HepG2 (cell line): ENCODE measurements at regions not wholly inside any gene's neighbourhood (a gene's known extent, or its start where the extent isn't known, plus 50 kb on each side); places are given as distances from the start of the nearest gene placed in this dataset.

Experiments
- ATAC-seq: fragments of 200-7000 bp; cut with Tn5 transposase; 3 replicates; pipeline ENCODE4 v1.9.1; 2020; ENCODE audit warnings: mild to moderate bottlenecking, moderate library complexity
- BruUV-seq: library from RNA; stranded (reverse); fragments of 400-500 nt; replicated peaks from 2 replicates; lab custom pipeline; 2021; lab: Mats Ljungman, UMichigan
- CTCF ChIA-PET: fragments of 300-600 bp; formaldehyde crosslinking; extraction: SDS; loops from one replicate; lab custom pipeline; 2021; ENCODE audit warnings: low total read pairs, inconsistent platforms, low intra/inter-chr PET ratio; lab: Yijun Ruan, JAX
- POLR2A ChIA-PET: fragments of 350-600 bp; sonication (Branson Sonifier 250); formaldehyde crosslinking; loops from one replicate; lab custom pipeline; 2020; ENCODE audit warnings: antibody characterized with exemption, inconsistent platforms; lab: Yijun Ruan, JAX
- DNase-seq: peaks from one replicate; pipeline ENCODE4 v3.0.0-alpha.2; 2015; ENCODE audit warnings: low spot score
- FAIRE-seq: peaks from 3 replicates; lab custom pipeline; 2011; peaks lifted over from hg19 to GRCh38; lab: Jason Lieb, UNC
- H2AFZ ChIP-seq: one replicate; pipeline ENCODE4 v1.6.1; 2011; ENCODE audit warnings: low read length, inconsistent platforms
- H3K27ac ChIP-seq: fragments of 300-600 bp; 3 replicates; pipeline ENCODE4 v1.8.0; 2011; ENCODE audit warnings: mixed run types, mild to moderate bottlenecking, mixed read lengths, low read length, inconsistent platforms; ENCODE audit not compliant: insufficient read depth; ENCODE audit errors: extremely low read length
- H3K27me3 ChIP-seq, 2 experiments: fragments of 200-600 bp in 1 of 2; 2 replicates in 1 of 2; 3 replicates in 1 of 2; pipeline versions ENCODE4 v1.6.0 to v1.8.0; 2011; ENCODE audit warnings: low read length in 2 of 2, mild to moderate bottlenecking in 2 of 2, moderate library complexity in 2 of 2, inconsistent platforms in 1 of 2; ENCODE audit not compliant: insufficient read depth in 2 of 2, control insufficient read depth in 1 of 2
- H3K36me3 ChIP-seq, 2 experiments: fragments of 200-600 bp in 1 of 2; replicated peaks in 1 of 2; 2 replicates in 1 of 2; 3 replicates in 1 of 2; pipeline versions ENCODE4 v1.5.1 to v1.8.0; 2011; ENCODE audit warnings: low read length in 2 of 2, inconsistent platforms in 1 of 2; ENCODE audit not compliant: insufficient read depth in 2 of 2, control insufficient read depth in 1 of 2
- H3K4me1 ChIP-seq: 2 replicates; pipeline ENCODE4 v1.5.1; 2012; ENCODE audit warnings: low read length, inconsistent platforms; ENCODE audit not compliant: insufficient read depth
- H3K4me2 ChIP-seq: 2 replicates; pipeline ENCODE4 v1.6.0; 2011; ENCODE audit warnings: low read depth, low read length, inconsistent platforms
- H3K4me3 ChIP-seq, 3 experiments: fragments of 200-600 bp in 1 of 3; sonication (generic), shearing (Covaris generic) in 1 of 3; replicated peaks in 1 of 3; 2 replicates each; pipeline ENCODE4 v1.5.1; 2011 to 2016; ENCODE audit warnings: low read length in 3 of 3, inconsistent platforms in 2 of 3, low read depth in 2 of 3, mild to moderate bottlenecking in 2 of 3, control low read depth in 1 of 3, mixed read lengths in 1 of 3; ENCODE audit not compliant: insufficient read depth in 1 of 3
- H3K79me2 ChIP-seq: one replicate; pipeline ENCODE4 v1.6.1; 2011; ENCODE audit warnings: low read length, inconsistent platforms; ENCODE audit not compliant: insufficient read depth
- H3K9ac ChIP-seq: 2 replicates; pipeline ENCODE4 v1.6.0; 2011; ENCODE audit warnings: mild to moderate bottlenecking, low read depth, low read length, inconsistent platforms; ENCODE audit not compliant: insufficient read depth
- H3K9me3 ChIP-seq: 2 replicates; pipeline ENCODE4 v1.5.1; 2012; ENCODE audit warnings: mild to moderate bottlenecking, low read length
- H4K20me1 ChIP-seq: 2 replicates; pipeline ENCODE4 v1.6.0; 2011; ENCODE audit warnings: inconsistent platforms, mild to moderate bottlenecking, low read length, moderate library complexity; ENCODE audit not compliant: insufficient read depth
- HMGXB4 ChIP-seq, 2 experiments: sonication (generic) in 1 of 2; formaldehyde crosslinking in 1 of 2; IDR thresholded peaks; 2 replicates each; pipeline versions ENCODE4 v1.4.0 to v1.6.1; 2018 to 2020; ENCODE audit warnings: missing genetic modification reagents in 2 of 2, borderline replicate concordance in 1 of 2, low read depth in 1 of 2, mild to moderate bottlenecking in 1 of 2, missing biosample characterization in 1 of 2
- HNF4A ChIP-seq: sonication (generic); formaldehyde crosslinking; IDR thresholded peaks from 2 replicates; pipeline ENCODE4 v1.4.0; 2020; ENCODE audit warnings: missing genetic modification reagents
- NCOA2 ChIP-seq: sonication (generic); formaldehyde crosslinking; IDR thresholded peaks from 2 replicates; pipeline ENCODE4 v1.8.0; 2022; ENCODE audit warnings: inconsistent platforms
- POGZ ChIP-seq: sonication (generic); formaldehyde crosslinking; IDR thresholded peaks from 2 replicates; pipeline ENCODE4 v1.4.0; 2020; ENCODE audit warnings: mild to moderate bottlenecking, missing genetic modification reagents
- POLR2A ChIP-seq, 2 experiments: IDR thresholded peaks; 2 replicates each; pipeline ENCODE4 v1.6.1; 2011; ENCODE audit warnings: low read depth in 2 of 2, low read length in 2 of 2, mild to moderate bottlenecking in 1 of 2, moderate library complexity in 1 of 2; ENCODE audit not compliant: insufficient read depth in 1 of 2
- SAFB2 ChIP-seq: sonication (generic); formaldehyde crosslinking; IDR thresholded peaks from 2 replicates; pipeline ENCODE4 v1.5.1; 2020; ENCODE audit warnings: missing genetic modification reagents, low read depth, mild to moderate bottlenecking, borderline replicate concordance
- SNAI1 ChIP-seq: sonication (generic); formaldehyde crosslinking; IDR thresholded peaks from 2 replicates; pipeline ENCODE4 v1.5.0; 2020; ENCODE audit warnings: mild to moderate bottlenecking, missing genetic modification reagents, borderline replicate concordance
- XBP1 ChIP-seq: sonication (generic); formaldehyde crosslinking; IDR thresholded peaks from 2 replicates; pipeline ENCODE4 v1.5.0; 2020; ENCODE audit warnings: missing genetic modification reagents
- XRCC5 ChIP-seq: fragments of 200-400 bp; formaldehyde crosslinking; optimal IDR thresholded peaks from 2 replicates; pipeline ENCODE3; 2017; ENCODE audit warnings: mild to moderate bottlenecking, low read length
- ZBTB2 ChIP-seq: sonication (generic); formaldehyde crosslinking; IDR thresholded peaks from 2 replicates; pipeline ENCODE4 v1.8.0; 2022; ENCODE audit warnings: low read depth, missing genetic modification reagents
- ZFAT ChIP-seq: sonication (generic); formaldehyde crosslinking; conservative IDR thresholded peaks from 2 replicates; pipeline ENCODE4 v1.8.1; 2023; ENCODE audit warnings: missing genetic modification reagents, inconsistent platforms
- ZNF124 ChIP-seq: sonication (generic); formaldehyde crosslinking; IDR thresholded peaks from 2 replicates; pipeline ENCODE4 v1.4.0; 2020; ENCODE audit warnings: missing genetic modification reagents
- ZNF142 ChIP-seq: sonication (generic); formaldehyde crosslinking; IDR thresholded peaks from 2 replicates; pipeline ENCODE4 v1.4.0; 2020; ENCODE audit warnings: missing genetic modification reagents
- ZNF160 ChIP-seq: sonication (generic); formaldehyde crosslinking; IDR thresholded peaks from 2 replicates; pipeline ENCODE4 v1.8.0; 2022; ENCODE audit warnings: mild to moderate bottlenecking, inconsistent platforms, missing genetic modification reagents
- ZNF251 ChIP-seq: sonication (generic); formaldehyde crosslinking; IDR thresholded peaks from 2 replicates; pipeline ENCODE4 v1.9.0; 2021; ENCODE audit warnings: mild to moderate bottlenecking, missing genetic modification reagents
- ZNF414 ChIP-seq: sonication (generic); formaldehyde crosslinking; IDR thresholded peaks from 2 replicates; pipeline ENCODE4 v1.5.0; 2020; ENCODE audit warnings: missing genetic modification reagents
- ZNF546 ChIP-seq: sonication (generic); formaldehyde crosslinking; conservative IDR thresholded peaks from 2 replicates; pipeline ENCODE4 v1.8.1; 2023; ENCODE audit warnings: mild to moderate bottlenecking, missing genetic modification reagents
- WGBS: methylation state at CpG from one replicate; pipeline ENCODE4 v1.1.6; 2017; ENCODE audit warnings: low lambda C conversion rate; 5-methylcytosine and 5-hydroxymethylcytosine counted together
- in situ Hi-C: cut with HindIII; loops from 2 replicates; pipeline ENCODE4 v1.10.0; 2017; ENCODE audit warnings: low pct_unique_long_range_greater_than_20kb; ENCODE audit not compliant: extremely low pct_ligation_motif_present
- intact Hi-C: fragments of 100-400 bp; cut with micrococcal nuclease; formaldehyde crosslinking; loops from one replicate; pipeline ENCODE4 v1.10.0; 2022; ENCODE audit not compliant: unreplicated experiment

- FAIRE-seq (no peak), DNase-seq (no peak), ATAC-seq (no peak)
- POLR2A ChIA-PET: no interaction called here
- Histone ChIP-seq H3K9ac (no peak overlapping the region), H3K79me2 (no peaks in the 10 kb centered on the region), H2AFZ (no peak overlapping the region), H3K4me2 (no peak overlapping the region), H3K36me3 (no peaks in the 10 kb centered on the region), H3K27me3 (peaks cover 2 to 18% of the 10 kb centered on the region in 2 experiments; a peak in 2 of 5 replicates), H3K4me1 (no peaks in the 10 kb centered on the region), H3K4me3 (no peak overlapping the region), H4K20me1 (no peaks in the 10 kb centered on the region), H3K27ac (no peak overlapping the region), H3K9me3 (no peaks in the 10 kb centered on the region)
- intact Hi-C loops (no loop called here), in situ Hi-C loops (no loop called here)
- BruUV-seq: no TSS peak
- WGBS: 14% methylated on average over 6 of the region's 6 CpGs
- CTCF ChIA-PET: no interaction called here
- no peak for TF ChIP-seq ZNF124 (CRISPR knock-in tag)
- TF ChIP-seq ZNF251 (CRISPR knock-in tag): no peak
- no peak for TF ChIP-seq POGZ (CRISPR knock-in tag)
- no peak for TF ChIP-seq ZNF546
- TF ChIP-seq SNAI1 (CRISPR knock-in tag): no peak
- TF ChIP-seq ZNF160: no peak
- no peak for TF ChIP-seq HMGXB4 (CRISPR knock-in tag; IDR thresholded peaks at IDR 0.05; ENCODE audit: borderline replicate concordance in 1 of 2, low read depth in 1 of 2)
- TF ChIP-seq XBP1 (CRISPR knock-in tag): no peak
- no peak for TF ChIP-seq ZFAT (CRISPR knock-in tag)
- no peak for TF ChIP-seq XRCC5
- TF ChIP-seq NCOA2: no peak
- TF ChIP-seq POLR2A (IDR thresholded peaks at IDR 0.05; ENCODE audit: insufficient read depth in 1 of 2, low read depth in 2 of 2, low read length in 2 of 2): no peak
- TF ChIP-seq HNF4A (CRISPR knock-in tag): no peak
- TF ChIP-seq ZBTB2 (CRISPR knock-in tag): no peak
- TF ChIP-seq ZNF142 (CRISPR knock-in tag): no peak
- no peak for TF ChIP-seq SAFB2 (CRISPR knock-in tag)
- no peak for TF ChIP-seq ZNF414 (CRISPR knock-in tag)
These were observed 238.4 kb downstream of the IRF8 start for GRCh38 chr16:86137359-86137758.
